Urothelium cell line (cell line): ENCODE measurements at regions not wholly inside any gene's neighbourhood (a gene's known extent, or its start where the extent isn't known, plus 50 kb on each side); places are given as distances from the start of the nearest gene placed in this dataset.
"Not testable (repeated sequence)": the region's sequence is repeated elsewhere in the genome, so short reads cannot be mapped to it uniquely, and the experiment has no call there.

Source experiments
- DNase-seq: peaks from one replicate; pipeline ENCODE4 v3.0.0; 2011; ENCODE audit warnings: low spot score, mixed read lengths
- FAIRE-seq: peaks from 2 replicates; lab custom pipeline; 2011; peaks lifted over from hg19 to GRCh38; lab: Jason Lieb, UNC

- DNase-seq, result no peak
These were observed 482.7 kb upstream of the JARID2 start for GRCh38 chr6:14763139-14763538.

GRCh38 chr6:14763616-14764015 is 482.3 kb upstream of the JARID2 start:
- FAIRE-seq, result no peak
- DNase-seq, result no peak

More at GRCh38 chr6:14763139-14763538, 482.7 kb upstream of the JARID2 start:
- FAIRE-seq, result no peak

GRCh38 chr6:14765106-14765505 is 480.8 kb upstream of the JARID2 start:
- no peak for FAIRE-seq
- DNase-seq, result no peak

- no peak for DNase-seq
- FAIRE-seq, result no peak
These were observed 480.0 kb upstream of the JARID2 start for GRCh38 chr6:14765721-14766390.

- FAIRE-seq (no peak), DNase-seq (no peak)
These were observed 479.4 kb upstream of the JARID2 start for GRCh38 chr6:14766391-14766994.

GRCh38 chr6:14767226-14767625 is 478.6 kb upstream of the JARID2 start:
- DNase-seq (no peak), FAIRE-seq (no peak)

GRCh38 chr6:14770040-14770439 is 475.8 kb upstream of the JARID2 start:
- FAIRE-seq (no peak), DNase-seq (no peak)

GRCh38 chr6:14770572-14770971 is 475.3 kb upstream of the JARID2 start:
- no peak for DNase-seq
- FAIRE-seq, result no peak

- FAIRE-seq (no peak), DNase-seq (no peak)
These were observed 474.9 kb upstream of the JARID2 start for GRCh38 chr6:14771016-14771415.

- DNase-seq (no peak), FAIRE-seq (no peak)
These were observed 473.7 kb upstream of the JARID2 start for GRCh38 chr6:14772188-14772587.

GRCh38 chr6:14775528-14775927 is 470.3 kb upstream of the JARID2 start:
- DNase-seq (no peak), FAIRE-seq (no peak)

- no peak for FAIRE-seq
- no peak for DNase-seq
These were observed 469.6 kb upstream of the JARID2 start for GRCh38 chr6:14776307-14776706.

GRCh38 chr6:14781772-14782525 is 463.9 kb upstream of the JARID2 start:
- FAIRE-seq (no peak), DNase-seq (no peak)

GRCh38 chr6:14782921-14783464 is 462.9 kb upstream of the JARID2 start:
- FAIRE-seq, result not testable (repeated sequence)

GRCh38 chr6:14783594-14783993 is 462.3 kb upstream of the JARID2 start:
- no peak for FAIRE-seq
- no peak for DNase-seq

More at GRCh38 chr6:14782921-14783464, 462.9 kb upstream of the JARID2 start:
- not testable (repeated sequence) for DNase-seq

- no peak for DNase-seq
- FAIRE-seq, result no peak
These were observed 461.0 kb upstream of the JARID2 start for GRCh38 chr6:14784596-14785492.

- no peak for DNase-seq
- no peak for FAIRE-seq
These were observed 460.4 kb upstream of the JARID2 start for GRCh38 chr6:14785493-14785790.

- DNase-seq (no peak), FAIRE-seq (no peak)
These were observed 459.9 kb upstream of the JARID2 start for GRCh38 chr6:14786008-14786407.

- FAIRE-seq, result no peak
- no peak for DNase-seq
These were observed 459.4 kb upstream of the JARID2 start for GRCh38 chr6:14786455-14786854.

GRCh38 chr6:14787250-14787649 is 458.6 kb upstream of the JARID2 start:
- FAIRE-seq, result no peak
- DNase-seq, result no peak

- FAIRE-seq, result no peak
- no peak for DNase-seq
These were observed 458.2 kb upstream of the JARID2 start for GRCh38 chr6:14787677-14788076.
